Sigmoid colon (tissue), 4 donors: ENCODE measurements at regions not wholly inside any gene's neighbourhood (a gene's known extent, or its start where the extent isn't known, plus 50 kb on each side); places are given as distances from the start of the nearest gene placed in this dataset.

ENCODE experiments used
- EP300 ChIP-seq, 4 donors: sonication (generic); formaldehyde crosslinking; IDR thresholded peaks; one replicate each; pipeline ENCODE4 v1.6.1; 2017; ENCODE audit warnings: antibody characterized with exemption in 4 of 4
- POLR2A ChIP-seq, 2 donors: fragments of 450-650 bp; IDR thresholded peaks; one replicate each; pipeline ENCODE4 v1.6.1; 2016; ENCODE audit warnings: antibody characterized with exemption in 2 of 2, mild to moderate bottlenecking in 2 of 2, moderate library complexity in 2 of 2
- TF ChIP-seq, protein P1 (sequence below), 4 experiments: fragments of 450-650 bp in 3 of 4; fragments of 200-600 bp in 1 of 4; IDR thresholded peaks; one replicate each; pipeline ENCODE4 v1.5.1; 2016 to 2019; ENCODE audit warnings: antibody characterized with exemption in 4 of 4, mild to moderate bottlenecking in 3 of 4, moderate library complexity in 2 of 4

DNA sequence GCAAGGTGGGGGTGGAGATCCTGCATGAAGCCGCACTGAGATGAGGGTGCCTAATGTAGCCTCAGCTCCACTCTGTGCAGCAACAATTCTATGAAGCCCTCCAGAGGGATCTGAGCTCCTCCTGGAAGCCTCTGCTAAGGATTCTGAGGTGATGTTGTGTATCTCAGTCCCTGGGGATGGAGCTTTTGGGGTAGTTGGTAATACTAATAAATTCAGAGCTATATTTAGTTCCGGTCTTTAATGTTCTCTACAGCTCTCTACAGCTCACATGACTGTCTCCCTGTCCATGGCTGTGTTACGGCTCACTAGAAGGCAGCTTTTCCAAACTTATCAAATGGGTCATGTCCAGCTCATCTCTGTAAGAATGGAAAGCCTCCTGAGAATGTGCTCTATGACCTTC, 93.4 kb downstream of the ISX start:
- TF ChIP-seq, protein P1, sequence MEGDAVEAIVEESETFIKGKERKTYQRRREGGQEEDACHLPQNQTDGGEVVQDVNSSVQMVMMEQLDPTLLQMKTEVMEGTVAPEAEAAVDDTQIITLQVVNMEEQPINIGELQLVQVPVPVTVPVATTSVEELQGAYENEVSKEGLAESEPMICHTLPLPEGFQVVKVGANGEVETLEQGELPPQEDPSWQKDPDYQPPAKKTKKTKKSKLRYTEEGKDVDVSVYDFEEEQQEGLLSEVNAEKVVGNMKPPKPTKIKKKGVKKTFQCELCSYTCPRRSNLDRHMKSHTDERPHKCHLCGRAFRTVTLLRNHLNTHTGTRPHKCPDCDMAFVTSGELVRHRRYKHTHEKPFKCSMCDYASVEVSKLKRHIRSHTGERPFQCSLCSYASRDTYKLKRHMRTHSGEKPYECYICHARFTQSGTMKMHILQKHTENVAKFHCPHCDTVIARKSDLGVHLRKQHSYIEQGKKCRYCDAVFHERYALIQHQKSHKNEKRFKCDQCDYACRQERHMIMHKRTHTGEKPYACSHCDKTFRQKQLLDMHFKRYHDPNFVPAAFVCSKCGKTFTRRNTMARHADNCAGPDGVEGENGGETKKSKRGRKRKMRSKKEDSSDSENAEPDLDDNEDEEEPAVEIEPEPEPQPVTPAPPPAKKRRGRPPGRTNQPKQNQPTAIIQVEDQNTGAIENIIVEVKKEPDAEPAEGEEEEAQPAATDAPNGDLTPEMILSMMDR (IDR thresholded peaks at IDR 0.05) = no peak
- TF ChIP-seq POLR2A (IDR thresholded peaks at IDR 0.05) (no peak), EP300 (IDR thresholded peaks at IDR 0.05) (no peak)
